ENCODE measurements at regions not wholly inside any gene's neighbourhood (a gene's known extent, or its start where the extent isn't known, plus 50 kb on each side); places are given as distances from the start of the nearest gene placed in this dataset.

GRCh38 chr9:26758655-26759054, 133.9 kb downstream of the CAAP1 start:
- TF ChIP-seq RAD21 (IDR thresholded peaks at IDR 0.05; ENCODE audit: low read depth), result no peak
- TF ChIP-seq, protein P1, sequence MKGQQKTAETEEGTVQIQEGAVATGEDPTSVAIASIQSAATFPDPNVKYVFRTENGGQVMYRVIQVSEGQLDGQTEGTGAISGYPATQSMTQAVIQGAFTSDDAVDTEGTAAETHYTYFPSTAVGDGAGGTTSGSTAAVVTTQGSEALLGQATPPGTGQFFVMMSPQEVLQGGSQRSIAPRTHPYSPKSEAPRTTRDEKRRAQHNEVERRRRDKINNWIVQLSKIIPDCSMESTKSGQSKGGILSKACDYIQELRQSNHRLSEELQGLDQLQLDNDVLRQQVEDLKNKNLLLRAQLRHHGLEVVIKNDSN (IDR thresholded peaks at IDR 0.05), result no peak
- TF ChIP-seq, protein P2, sequence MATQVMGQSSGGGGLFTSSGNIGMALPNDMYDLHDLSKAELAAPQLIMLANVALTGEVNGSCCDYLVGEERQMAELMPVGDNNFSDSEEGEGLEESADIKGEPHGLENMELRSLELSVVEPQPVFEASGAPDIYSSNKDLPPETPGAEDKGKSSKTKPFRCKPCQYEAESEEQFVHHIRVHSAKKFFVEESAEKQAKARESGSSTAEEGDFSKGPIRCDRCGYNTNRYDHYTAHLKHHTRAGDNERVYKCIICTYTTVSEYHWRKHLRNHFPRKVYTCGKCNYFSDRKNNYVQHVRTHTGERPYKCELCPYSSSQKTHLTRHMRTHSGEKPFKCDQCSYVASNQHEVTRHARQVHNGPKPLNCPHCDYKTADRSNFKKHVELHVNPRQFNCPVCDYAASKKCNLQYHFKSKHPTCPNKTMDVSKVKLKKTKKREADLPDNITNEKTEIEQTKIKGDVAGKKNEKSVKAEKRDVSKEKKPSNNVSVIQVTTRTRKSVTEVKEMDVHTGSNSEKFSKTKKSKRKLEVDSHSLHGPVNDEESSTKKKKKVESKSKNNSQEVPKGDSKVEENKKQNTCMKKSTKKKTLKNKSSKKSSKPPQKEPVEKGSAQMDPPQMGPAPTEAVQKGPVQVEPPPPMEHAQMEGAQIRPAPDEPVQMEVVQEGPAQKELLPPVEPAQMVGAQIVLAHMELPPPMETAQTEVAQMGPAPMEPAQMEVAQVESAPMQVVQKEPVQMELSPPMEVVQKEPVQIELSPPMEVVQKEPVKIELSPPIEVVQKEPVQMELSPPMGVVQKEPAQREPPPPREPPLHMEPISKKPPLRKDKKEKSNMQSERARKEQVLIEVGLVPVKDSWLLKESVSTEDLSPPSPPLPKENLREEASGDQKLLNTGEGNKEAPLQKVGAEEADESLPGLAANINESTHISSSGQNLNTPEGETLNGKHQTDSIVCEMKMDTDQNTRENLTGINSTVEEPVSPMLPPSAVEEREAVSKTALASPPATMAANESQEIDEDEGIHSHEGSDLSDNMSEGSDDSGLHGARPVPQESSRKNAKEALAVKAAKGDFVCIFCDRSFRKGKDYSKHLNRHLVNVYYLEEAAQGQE (IDR thresholded peaks at IDR 0.05; ENCODE audit: low read depth), result no peak
- TF ChIP-seq EP300 (IDR thresholded peaks at IDR 0.05; ENCODE audit: borderline replicate concordance), result no peak
- TF ChIP-seq CREB1 (IDR thresholded peaks at IDR 0.05; ENCODE audit: low read depth), result no peak
- no peak for TF ChIP-seq FOXM1 (IDR thresholded peaks at IDR 0.05; ENCODE audit: borderline replicate concordance, low read depth)
- TF ChIP-seq CEBPB (IDR thresholded peaks at IDR 0.05), result no peak
- no peak for TF ChIP-seq YY1 (IDR thresholded peaks at IDR 0.05; ENCODE audit: low read depth)
- TF ChIP-seq TCF12 (IDR thresholded peaks at IDR 0.05; ENCODE audit: low read depth), result no peak
- TF ChIP-seq ZBTB7A (IDR thresholded peaks at IDR 0.05; ENCODE audit: low read depth), result no peak
- no peak for TF ChIP-seq EGR1 (IDR thresholded peaks at IDR 0.05)
- TF ChIP-seq TAF1 (IDR thresholded peaks at IDR 0.05; ENCODE audit: low read depth), result no peak
- TF ChIP-seq TEAD4 (IDR thresholded peaks at IDR 0.05), result no peak
- no peak for TF ChIP-seq MAX (IDR thresholded peaks at IDR 0.05)
- no peak for TF ChIP-seq NFIC (IDR thresholded peaks at IDR 0.05)

DNA sequence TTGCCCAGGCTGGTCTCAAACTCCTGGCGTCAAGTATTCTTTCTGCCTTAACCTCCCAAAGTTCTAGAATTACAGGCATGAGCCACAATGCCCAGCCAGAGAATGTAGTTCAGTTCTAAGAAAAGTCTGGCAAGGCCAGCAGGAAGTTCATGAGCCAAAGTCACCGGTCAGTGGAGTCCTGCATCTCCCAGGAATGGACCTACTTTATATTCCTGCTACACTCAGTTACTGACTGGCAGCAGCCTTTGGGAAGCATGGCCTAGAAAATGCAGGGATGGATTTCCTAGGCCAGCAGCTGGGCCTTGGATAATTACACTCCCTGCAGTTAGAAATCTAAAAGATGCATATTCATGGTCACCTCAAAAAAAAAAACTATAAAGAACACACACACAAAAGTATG, 135.7 kb downstream of the CAAP1 start:
- TF ChIP-seq MAX (IDR thresholded peaks at IDR 0.05), result no peak
- no peak for TF ChIP-seq CEBPB (IDR thresholded peaks at IDR 0.05)
- no peak for TF ChIP-seq YY1 (IDR thresholded peaks at IDR 0.05; ENCODE audit: low read depth)
- TF ChIP-seq FOXM1 (IDR thresholded peaks at IDR 0.05; ENCODE audit: borderline replicate concordance, low read depth), result no peak
- TF ChIP-seq, protein P1 (IDR thresholded peaks at IDR 0.05), result no peak
- no peak for TF ChIP-seq NFIC (IDR thresholded peaks at IDR 0.05)
- TF ChIP-seq CREB1 (IDR thresholded peaks at IDR 0.05; ENCODE audit: low read depth), result no peak

DNA sequence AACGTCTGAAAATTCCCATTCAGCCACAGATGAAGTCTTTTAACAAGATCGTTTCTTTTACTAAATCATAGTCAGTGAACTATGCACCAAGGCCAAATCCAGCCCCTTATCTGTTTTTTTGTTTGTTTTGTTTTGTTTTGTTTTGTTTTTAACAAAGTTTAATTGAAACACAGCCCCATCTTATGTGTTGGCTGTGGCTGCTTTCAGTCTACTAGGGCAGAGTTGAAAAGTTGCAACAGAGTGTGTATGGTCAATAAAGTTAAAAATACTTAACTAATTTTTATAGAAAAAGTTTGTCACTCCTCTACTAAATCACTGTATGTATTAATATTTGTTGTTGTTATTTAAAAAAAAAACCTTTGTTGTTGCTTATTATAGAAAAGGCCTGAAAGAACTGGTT, 137.1 kb downstream of the CAAP1 start:
- TF ChIP-seq EGR1 (IDR thresholded peaks at IDR 0.05) (no peak), TCF12 (IDR thresholded peaks at IDR 0.05; ENCODE audit: low read depth) (no peak), EP300 (IDR thresholded peaks at IDR 0.05; ENCODE audit: borderline replicate concordance) (no peak), MAX (IDR thresholded peaks at IDR 0.05) (no peak), NFIC (IDR thresholded peaks at IDR 0.05) (no peak), RAD21 (IDR thresholded peaks at IDR 0.05; ENCODE audit: low read depth) (no peak), TAF1 (IDR thresholded peaks at IDR 0.05; ENCODE audit: low read depth) (no peak), CREB1 (IDR thresholded peaks at IDR 0.05; ENCODE audit: low read depth) (no peak), TEAD4 (IDR thresholded peaks at IDR 0.05) (no peak), ZBTB7A (IDR thresholded peaks at IDR 0.05; ENCODE audit: low read depth) (no peak), FOXM1 (IDR thresholded peaks at IDR 0.05; ENCODE audit: borderline replicate concordance, low read depth) (no peak), CEBPB (IDR thresholded peaks at IDR 0.05) (no peak), YY1 (IDR thresholded peaks at IDR 0.05; ENCODE audit: low read depth) (no peak)
- TF ChIP-seq, protein P1 (IDR thresholded peaks at IDR 0.05), result no peak
- TF ChIP-seq, protein P2 (IDR thresholded peaks at IDR 0.05; ENCODE audit: low read depth), result no peak

- TF ChIP-seq EP300 (IDR thresholded peaks at IDR 0.05; ENCODE audit: borderline replicate concordance) (no peak), CREB1 (IDR thresholded peaks at IDR 0.05; ENCODE audit: low read depth) (no peak)
Observed at GRCh38 chr9:26754509-26755164, 138.0 kb downstream of the CAAP1 start.

GRCh38 chr9:26753971-26754370, 138.6 kb downstream of the CAAP1 start:
- TF ChIP-seq RAD21 (IDR thresholded peaks at IDR 0.05; ENCODE audit: low read depth), result no peak

- TF ChIP-seq CREB1 (IDR thresholded peaks at IDR 0.05; ENCODE audit: low read depth) (no peak), MAX (IDR thresholded peaks at IDR 0.05) (no peak), TCF12 (IDR thresholded peaks at IDR 0.05; ENCODE audit: low read depth) (no peak), RAD21 (IDR thresholded peaks at IDR 0.05; ENCODE audit: low read depth) (no peak), YY1 (IDR thresholded peaks at IDR 0.05; ENCODE audit: low read depth) (no peak), EGR1 (IDR thresholded peaks at IDR 0.05) (no peak)
Observed at GRCh38 chr9:26750162-26750561, 142.4 kb downstream of the CAAP1 start.

All from Ishikawa (cell line).